IMR-90 (cell line): ENCODE measurements at regions not wholly inside any gene's neighbourhood (a gene's known extent, or its start where the extent isn't known, plus 50 kb on each side); places are given as distances from the start of the nearest gene placed in this dataset.

Experiments
- ATAC-seq: fragments of 200-7000 bp; cut with Tn5 transposase; 2 replicates; pipeline ENCODE4 v1.9.1; 2020; ENCODE audit warnings: low read depth, mild to moderate bottlenecking, moderate library complexity
- BruUV-seq: library from RNA; stranded (reverse); fragments of 400-500 nt; replicated peaks from 2 replicates; lab custom pipeline; 2021; lab: Mats Ljungman, UMichigan
- CTCF ChIA-PET: fragments of 300-600 bp; formaldehyde crosslinking; extraction: SDS; loops from one replicate; lab custom pipeline; 2021; ENCODE audit warnings: antibody characterized with exemption; lab: Yijun Ruan, JAX
- POLR2A ChIA-PET: fragments of 300-600 bp; sonication (Branson Sonifier 250); formaldehyde crosslinking; loops from one replicate; lab custom pipeline; 2022; ENCODE audit warnings: antibody characterized with exemption; ENCODE audit not compliant: unreplicated experiment; lab: Charles Lee
- DNase-seq: peaks from one replicate; pipeline ENCODE4 v3.0.0; 2013
- H2AFZ ChIP-seq: replicated peaks from 2 replicates; pipeline ENCODE3; 2013; ENCODE audit warnings: low read length, mild to moderate bottlenecking; ENCODE audit not compliant: poor library complexity
- H2AK5ac ChIP-seq: 2 replicates; pipeline ENCODE4 v1.6.1; 2013; ENCODE audit warnings: low read depth, low read length, inconsistent platforms
- H2AK9ac ChIP-seq: replicated peaks from 2 replicates; pipeline ENCODE3; 2013; ENCODE audit warnings: mild to moderate bottlenecking, low read depth, low read length, moderate library complexity; ENCODE audit not compliant: poor library complexity
- H2BK120ac ChIP-seq: 2 replicates; pipeline ENCODE4 v1.6.1; 2013; ENCODE audit warnings: low read depth, low read length, inconsistent platforms
- H2BK15ac ChIP-seq: 3 replicates; pipeline ENCODE4 v1.6.1; 2013; ENCODE audit warnings: low read depth, low read length, inconsistent platforms
- H2BK20ac ChIP-seq: 2 replicates; pipeline ENCODE4 v1.6.1; 2013; ENCODE audit warnings: low read depth, mild to moderate bottlenecking, inconsistent platforms, low read length, moderate library complexity
- H2BK5ac ChIP-seq: 2 replicates; pipeline ENCODE4 v1.6.1; 2013; ENCODE audit warnings: mild to moderate bottlenecking, low read depth, low read length, inconsistent platforms; ENCODE audit not compliant: poor library complexity, severe bottlenecking
- H3K14ac ChIP-seq: replicated peaks from 2 replicates; pipeline ENCODE4 v1.6.1; 2013; ENCODE audit warnings: low read depth, low read length, inconsistent platforms
- H3K18ac ChIP-seq: 2 replicates; pipeline ENCODE4 v1.6.1; 2013; ENCODE audit warnings: low read depth, low read length, control low read depth
- H3K23ac ChIP-seq: 2 replicates; pipeline ENCODE4 v1.6.1; 2013; ENCODE audit warnings: low read depth, low read length, inconsistent platforms
- H3K27ac ChIP-seq: 2 replicates; pipeline ENCODE4 v1.5.1; 2013; ENCODE audit warnings: mild to moderate bottlenecking, control low read depth, low read length; ENCODE audit not compliant: insufficient read depth
- H3K27me3 ChIP-seq: 2 replicates; pipeline ENCODE4 v1.6.1; 2013; ENCODE audit warnings: low read length; ENCODE audit not compliant: control insufficient read depth, insufficient read depth
- H3K36me3 ChIP-seq: 2 replicates; pipeline ENCODE4 v1.6.1; 2013; ENCODE audit warnings: low read length, mixed read lengths; ENCODE audit not compliant: control insufficient read depth, insufficient read depth
- H3K4ac ChIP-seq: 2 replicates; pipeline ENCODE4 v1.6.1; 2013; ENCODE audit warnings: low read depth, low read length, inconsistent platforms
- H3K4me1 ChIP-seq: 2 replicates; pipeline ENCODE4 v1.6.1; 2013; ENCODE audit warnings: low read length, mixed read lengths; ENCODE audit not compliant: control insufficient read depth, insufficient read depth
- H3K4me2 ChIP-seq: 2 replicates; pipeline ENCODE4 v1.6.1; 2013; ENCODE audit warnings: low read depth, mild to moderate bottlenecking, control low read depth, low read length, moderate library complexity
- H3K4me3 ChIP-seq: 2 replicates; pipeline ENCODE4 v1.5.1; 2013; ENCODE audit warnings: low read depth, mild to moderate bottlenecking, control low read depth, low read length, moderate library complexity; ENCODE audit not compliant: insufficient read depth
- H3K56ac ChIP-seq: 2 replicates; pipeline ENCODE4 v1.6.1; 2013; ENCODE audit warnings: low read length, inconsistent platforms; ENCODE audit not compliant: insufficient read depth; ENCODE audit errors: extremely low read depth
- H3K79me1 ChIP-seq, 2 experiments: 2 replicates each; pipeline ENCODE4 v1.6.1; 2013; ENCODE audit warnings: low read length in 2 of 2, inconsistent platforms in 1 of 2, low read depth in 1 of 2
- H3K9ac ChIP-seq: 2 replicates; pipeline ENCODE4 v1.6.1; 2013; ENCODE audit warnings: low read depth, low read length, control low read depth
- H3K9me1 ChIP-seq: 2 replicates; pipeline ENCODE4 v1.6.1; 2013; ENCODE audit warnings: low read length, inconsistent platforms; ENCODE audit not compliant: insufficient read depth
- H3K9me3 ChIP-seq: 2 replicates; pipeline ENCODE4 v1.6.1; 2013; ENCODE audit warnings: low read length; ENCODE audit not compliant: control insufficient read depth, insufficient read depth
- H4K20me1 ChIP-seq: 2 replicates; pipeline ENCODE4 v1.6.1; 2013; ENCODE audit warnings: low read length, inconsistent platforms; ENCODE audit not compliant: insufficient read depth
- H4K5ac ChIP-seq: 2 replicates; pipeline ENCODE4 v1.6.1; 2013; ENCODE audit warnings: mild to moderate bottlenecking, low read depth, low read length, control low read depth
- H4K8ac ChIP-seq, 2 experiments: 2 replicates each; pipeline ENCODE4 v1.6.1; 2013; ENCODE audit warnings: low read depth in 2 of 2, low read length in 2 of 2, control low read depth in 1 of 2, inconsistent platforms in 1 of 2
- H4K91ac ChIP-seq: 2 replicates; pipeline ENCODE4 v1.6.1; 2013; ENCODE audit warnings: low read depth, low read length, inconsistent platforms; ENCODE audit not compliant: insufficient read depth
- BHLHE40 ChIP-seq: fragments of 150-350 bp; IDR thresholded peaks from 2 replicates; pipeline ENCODE4 v1.6.1; 2016; ENCODE audit warnings: mild to moderate bottlenecking, low read depth, low read length
- CTCF ChIP-seq: conservative IDR thresholded peaks from 2 replicates; pipeline ENCODE4 v1.5.1; 2012; ENCODE audit warnings: mild to moderate bottlenecking, low read depth, low read length, improper control_type of control experiment
- MAFK ChIP-seq: IDR thresholded peaks from 2 replicates; pipeline ENCODE4 v1.6.1; 2012; ENCODE audit warnings: low read depth, low read length, improper control_type of control experiment
- MAZ ChIP-seq: IDR thresholded peaks from 2 replicates; pipeline ENCODE4 v1.6.1; 2012; ENCODE audit warnings: low read depth, mild to moderate bottlenecking, low read length, improper control_type of control experiment, moderate library complexity, borderline replicate concordance
- NFE2L2 ChIP-seq: fragments of 150-350 bp; IDR thresholded peaks from 2 replicates; pipeline ENCODE4 v1.6.1; 2016; ENCODE audit warnings: low read depth, mild to moderate bottlenecking, low read length
- POLR2A ChIP-seq: IDR thresholded peaks from 2 replicates; pipeline ENCODE4 v1.6.1; 2012; ENCODE audit warnings: mild to moderate bottlenecking, low read depth, low read length
- RFX5 ChIP-seq: IDR thresholded peaks from 2 replicates; pipeline ENCODE4 v1.8.0; 2012; ENCODE audit warnings: low read depth, mild to moderate bottlenecking, low read length, moderate library complexity
- WGBS, 2 experiments: methylation state at CpG; one replicate each; pipeline versions ENCODE4 v1.1.5 to v1.1.7; 2013; ENCODE audit warnings: missing lambda C conversion rate in 2 of 2; ENCODE audit not compliant: insufficient read length in 1 of 2; ENCODE audit errors: extremely low coverage in 2 of 2; 5-methylcytosine and 5-hydroxymethylcytosine counted together
- dilution Hi-C: fragments of 300-500 bp; cut with HindIII; formaldehyde crosslinking; loops from one replicate; pipeline ENCODE4 v1.14.3; 2018; ENCODE audit warnings: low sequenced_read_pairs; ENCODE audit not compliant: unreplicated experiment
- in situ Hi-C: fragments of 300-500 bp; cut with MboI; formaldehyde crosslinking; loops from 3 replicates; pipeline ENCODE4 v1.14.3; 2019; ENCODE audit warnings: low sequenced_read_pairs, inconsistent platforms, mixed read lengths
- intact Hi-C: fragments of 100-400 bp; cut with micrococcal nuclease; formaldehyde crosslinking; loops from 2 replicates; pipeline ENCODE4 v1.10.0; 2022

- no peak overlapping the region for H2BK120ac ChIP-seq
- dilution Hi-C loops, result no loop called here
- H3K36me3 ChIP-seq, result no peaks in the 10 kb centered on the region
These were observed 92.0 kb upstream of the FAM136A start for GRCh38 chr2:70393881-70394280.

More at GRCh38 chr2:70393881-70394280, 92.0 kb upstream of the FAM136A start:
- ChIA-PET POLR2A (no interaction called here), CTCF (no interaction called here)
- Histone ChIP-seq H3K14ac (no peak overlapping the region), H3K4me1 (no peaks in the 10 kb centered on the region), H4K91ac (no peak overlapping the region), H3K79me1 (no peaks in the 10 kb centered on the region), H3K9me1 (no peaks in the 10 kb centered on the region), H4K8ac (no peak overlapping the region), H3K9me3 (no peaks in the 10 kb centered on the region; the same call in 1 of the 2 replicates), H3K4ac (no peak overlapping the region), H3K23ac (no peak overlapping the region), H2BK20ac (no peak overlapping the region), H3K4me3 (no peak overlapping the region), H3K9ac (no peak overlapping the region), H3K18ac (no peak overlapping the region), H2BK15ac (no peak overlapping the region), H4K5ac (no peak overlapping the region), H3K27me3 (no peaks in the 10 kb centered on the region; the same call in 1 of the 2 replicates), H2AK9ac (no peak overlapping the region), H4K20me1 (no peaks in the 10 kb centered on the region), H3K56ac (no peak overlapping the region), H2BK5ac (no peak overlapping the region), H2AFZ (no peak overlapping the region), H3K27ac (no peak overlapping the region), H3K4me2 (no peak overlapping the region), H2AK5ac (no peak overlapping the region)
- DNase-seq (no peak), ATAC-seq (no peak)
- TF ChIP-seq POLR2A, result no peak
- no peak for TF ChIP-seq CTCF
- no peak for TF ChIP-seq RFX5
- no peak for TF ChIP-seq NFE2L2
- TF ChIP-seq BHLHE40, result no peak
- TF ChIP-seq MAFK, result peak; percentile 71
- TF ChIP-seq MAZ, result no peak
- intact Hi-C loops, result no loop called here
- WGBS, 2 experiments, result 71% methylated on average over 2 of the region's 3 CpGs; no CpG with 5 or more reads in 1 of the 2 experiments
- in situ Hi-C loops, result no loop called here
- no TSS peak for BruUV-seq
